Neural cell (in vitro differentiated cells): ENCODE measurements at regions not wholly inside any gene's neighbourhood (a gene's known extent, or its start where the extent isn't known, plus 50 kb on each side); places are given as distances from the start of the nearest gene placed in this dataset.

Experiments
- H2AFZ ChIP-seq: fragments of 200-600, 300-800 bp; sonication (generic), shearing (Covaris generic); 2 replicates; pipeline ENCODE4 v1.6.0; 2014; ENCODE audit warnings: low read depth, mild to moderate bottlenecking, antibody characterized with exemption, low read length, moderate library complexity
- H3F3A ChIP-seq: fragments of 200-600 bp; shearing (Covaris generic); 2 replicates; pipeline ENCODE4 v1.6.1; 2016; ENCODE audit warnings: mild to moderate bottlenecking, moderate library complexity, mixed read lengths, antibody characterized with exemption, low read length; ENCODE audit not compliant: insufficient read depth, poor library complexity, severe bottlenecking
- H3K27ac ChIP-seq: fragments of 200-600, 300-800 bp; sonication (generic), shearing (Covaris generic); 2 replicates; pipeline ENCODE4 v1.5.1; 2014; ENCODE audit warnings: mild to moderate bottlenecking, low read length, moderate library complexity
- H3K27me3 ChIP-seq: fragments of 300-800, 200-600 bp; sonication (generic), shearing (Covaris generic); 2 replicates; pipeline ENCODE4 v1.6.0; 2014; ENCODE audit warnings: mild to moderate bottlenecking, low read depth, low read length, moderate library complexity; ENCODE audit not compliant: insufficient read depth
- H3K36me3 ChIP-seq: fragments of 300-800, 200-600 bp; sonication (generic), shearing (Covaris generic); 2 replicates; pipeline ENCODE4 v1.5.1; 2014; ENCODE audit warnings: mild to moderate bottlenecking, antibody characterized with exemption, low read length, moderate library complexity; ENCODE audit not compliant: insufficient read depth
- H3K4me2 ChIP-seq: fragments of 300-800, 200-600 bp; sonication (generic), shearing (Covaris generic); 2 replicates; pipeline ENCODE4 v1.6.0; 2014; ENCODE audit warnings: mild to moderate bottlenecking, low read length
- H3K4me3 ChIP-seq: fragments of 300-800, 200-600 bp; sonication (generic), shearing (Covaris generic); 2 replicates; pipeline ENCODE4 v1.5.1; 2014; ENCODE audit warnings: mild to moderate bottlenecking, low read length, moderate library complexity
- H3K79me2 ChIP-seq: fragments of 200-600 bp; shearing (Covaris generic); replicated peaks from 2 replicates; pipeline ENCODE4 v1.6.0; 2014; ENCODE audit warnings: mild to moderate bottlenecking, low read length, moderate library complexity; ENCODE audit not compliant: insufficient read depth
- H3K9ac ChIP-seq: fragments of 300-800, 200-600 bp; sonication (generic), shearing (Covaris generic); 2 replicates; pipeline ENCODE4 v1.6.1; 2016; ENCODE audit warnings: mild to moderate bottlenecking, low read length, mixed read lengths
- H3K9me2 ChIP-seq: fragments of 200-600 bp; shearing (Covaris generic); 2 replicates; pipeline ENCODE4 v1.6.1; 2016; ENCODE audit warnings: mild to moderate bottlenecking, low read length, mixed read lengths; ENCODE audit not compliant: insufficient read depth
- H3K9me3 ChIP-seq: fragments of 200-600, 300-800 bp; sonication (generic), shearing (Covaris generic); 2 replicates; pipeline ENCODE4 v1.6.1; 2016; ENCODE audit warnings: mild to moderate bottlenecking, mixed run types, low read length, moderate library complexity, mixed read lengths
- H4K20me1 ChIP-seq: fragments of 200-600 bp; shearing (Covaris generic); 2 replicates; pipeline ENCODE4 v1.6.1; 2016; ENCODE audit warnings: mild to moderate bottlenecking, mixed run types; ENCODE audit not compliant: insufficient read depth
- CTCF ChIP-seq: fragments of 450-650 bp; IDR thresholded peaks from 2 replicates; pipeline ENCODE4 v1.5.1; 2014; ENCODE audit warnings: antibody characterized with exemption, mild to moderate bottlenecking, moderate library complexity; ENCODE audit not compliant: poor library complexity, severe bottlenecking
- EP300 ChIP-seq: fragments of 450-650 bp; conservative IDR thresholded peaks from 2 replicates; pipeline ENCODE4 v1.6.1; 2014; ENCODE audit warnings: antibody characterized with exemption, mild to moderate bottlenecking, moderate library complexity; ENCODE audit not compliant: poor library complexity, severe bottlenecking
- EZH2 ChIP-seq: fragments of 200-600, 300-800 bp; shearing (Covaris generic), sonication (generic); IDR thresholded peaks from 2 replicates; pipeline ENCODE4 v1.6.1; 2014; ENCODE audit warnings: antibody characterized with exemption, low read length, borderline replicate concordance, mild to moderate bottlenecking; ENCODE audit not compliant: insufficient read depth, poor library complexity, severe bottlenecking
- MXI1 ChIP-seq: fragments of 450-650 bp; conservative IDR thresholded peaks from 2 replicates; pipeline ENCODE4 v1.6.1; 2014; ENCODE audit warnings: antibody characterized with exemption, mild to moderate bottlenecking; ENCODE audit not compliant: poor library complexity, severe bottlenecking
- POLR2AphosphoS5 ChIP-seq: IDR thresholded peaks from 2 replicates; pipeline ENCODE4 v1.6.1; 2012
- RAD21 ChIP-seq: fragments of 450-650 bp; conservative IDR thresholded peaks from 2 replicates; pipeline ENCODE4 v1.6.1; 2014; ENCODE audit warnings: antibody characterized with exemption, mild to moderate bottlenecking, moderate library complexity
- REST ChIP-seq: IDR thresholded peaks from 2 replicates; pipeline ENCODE4 v1.6.1; 2012; ENCODE audit warnings: borderline replicate concordance
- SMC3 ChIP-seq: fragments of 450-650 bp; conservative IDR thresholded peaks from 2 replicates; pipeline ENCODE4 v1.6.1; 2014; ENCODE audit warnings: antibody characterized with exemption, mild to moderate bottlenecking, moderate library complexity; ENCODE audit not compliant: poor library complexity
- TAF1 ChIP-seq: IDR thresholded peaks from 2 replicates; pipeline ENCODE4 v1.6.1; 2012; ENCODE audit warnings: low read depth

DNA sequence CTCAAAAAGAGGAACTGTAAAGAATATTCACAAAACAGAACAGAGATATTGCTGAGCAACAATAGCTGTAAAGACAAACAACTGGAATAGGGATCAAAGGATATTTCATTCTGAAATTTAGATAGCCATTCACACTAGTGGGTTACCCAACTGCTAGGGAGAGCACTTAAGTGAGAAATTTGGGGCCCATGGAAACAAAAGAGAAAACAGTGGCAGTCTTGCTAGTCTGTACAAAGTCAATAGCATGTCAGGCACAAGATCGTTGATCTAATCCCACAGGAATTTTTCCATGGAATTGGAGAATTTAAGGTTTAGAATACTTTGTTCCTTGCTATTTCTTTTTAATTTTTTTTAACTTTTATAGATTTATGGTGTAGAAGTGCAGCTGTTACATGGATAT, 467.0 kb downstream of the PCDH18 start:
- no peak overlapping the region for H2AFZ ChIP-seq
- H3K36me3 ChIP-seq: no peaks in the 10 kb centered on the region
- no peak overlapping the region for H3K9ac ChIP-seq
- no peaks in the 10 kb centered on the region for H3F3A ChIP-seq
- H4K20me1 ChIP-seq: no peaks in the 10 kb centered on the region
- no peaks in the 10 kb centered on the region for H3K27me3 ChIP-seq
- H3K27ac ChIP-seq: no peak overlapping the region
- TF ChIP-seq EP300 (no peak), MXI1 (no peak), REST (no peak), CTCF (no peak), RAD21 (no peak), TAF1 (no peak), SMC3 (no peak), POLR2AphosphoS5 (no peak), EZH2 (no peak)
- H3K9me3 ChIP-seq: no peaks in the 10 kb centered on the region
- no peaks in the 10 kb centered on the region for H3K79me2 ChIP-seq
- H3K9me2 ChIP-seq: no peaks in the 10 kb centered on the region
- no peak overlapping the region for H3K4me3 ChIP-seq
- no peak overlapping the region for H3K4me2 ChIP-seq

GRCh38 chr4:137063961-137064360, 468.3 kb downstream of the PCDH18 start:
- no peak overlapping the region for H2AFZ ChIP-seq
- no peak overlapping the region for H3K9ac ChIP-seq
- no peaks in the 10 kb centered on the region for H4K20me1 ChIP-seq
- H3K9me3 ChIP-seq: no peaks in the 10 kb centered on the region
- H3K9me2 ChIP-seq: no peaks in the 10 kb centered on the region
- no peaks in the 10 kb centered on the region for H3F3A ChIP-seq
- H3K27ac ChIP-seq: no peak overlapping the region
- H3K36me3 ChIP-seq: no peaks in the 10 kb centered on the region
- no peaks in the 10 kb centered on the region for H3K27me3 ChIP-seq
- no peak overlapping the region for H3K4me2 ChIP-seq
- H3K79me2 ChIP-seq: no peaks in the 10 kb centered on the region
- H3K4me3 ChIP-seq: no peak overlapping the region
- TF ChIP-seq CTCF (no peak), MXI1 (no peak), TAF1 (no peak), EP300 (no peak), EZH2 (no peak)
